ENCODE measurements at regions not wholly inside any gene's neighbourhood (a gene's known extent, or its start where the extent isn't known, plus 50 kb on each side); places are given as distances from the start of the nearest gene placed in this dataset.

DNA sequence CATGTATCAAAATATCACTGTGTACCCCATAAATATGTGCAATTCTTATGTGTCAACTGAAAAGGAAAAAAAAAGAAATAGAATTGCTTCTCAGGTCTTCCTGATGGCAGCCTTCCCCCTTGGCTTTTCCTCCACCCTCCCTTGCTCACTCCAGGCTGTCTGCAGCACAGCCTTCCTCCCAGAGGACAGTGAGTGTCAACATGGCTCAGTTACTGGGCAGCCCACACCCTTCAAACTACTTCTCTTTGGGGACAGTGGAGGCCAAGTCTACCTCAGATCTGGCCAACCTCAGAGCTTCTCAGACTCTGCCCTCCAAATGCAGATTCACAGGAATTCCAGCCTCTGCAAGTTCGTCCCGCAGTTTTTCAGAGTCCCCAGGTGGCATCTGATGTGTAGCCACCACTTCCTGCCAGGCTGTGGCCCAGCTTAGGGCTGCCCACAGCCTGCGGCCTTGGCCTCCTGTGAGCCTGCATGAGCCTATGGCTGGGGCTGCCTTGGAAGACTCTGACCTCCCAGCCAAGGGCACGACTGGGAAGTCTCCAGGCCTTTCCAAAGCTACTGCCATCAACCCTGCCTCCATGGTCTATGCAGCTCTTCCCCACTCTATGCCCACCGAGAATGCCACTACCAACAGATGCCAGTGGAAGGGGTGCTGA is 148.0 kb upstream of the PWP1 start:
- H3K4me3 ChIP-seq (ENCODE audit: control insufficient read depth, low read depth, low read length), result no peak overlapping the region
- TF ChIP-seq, protein P1, sequence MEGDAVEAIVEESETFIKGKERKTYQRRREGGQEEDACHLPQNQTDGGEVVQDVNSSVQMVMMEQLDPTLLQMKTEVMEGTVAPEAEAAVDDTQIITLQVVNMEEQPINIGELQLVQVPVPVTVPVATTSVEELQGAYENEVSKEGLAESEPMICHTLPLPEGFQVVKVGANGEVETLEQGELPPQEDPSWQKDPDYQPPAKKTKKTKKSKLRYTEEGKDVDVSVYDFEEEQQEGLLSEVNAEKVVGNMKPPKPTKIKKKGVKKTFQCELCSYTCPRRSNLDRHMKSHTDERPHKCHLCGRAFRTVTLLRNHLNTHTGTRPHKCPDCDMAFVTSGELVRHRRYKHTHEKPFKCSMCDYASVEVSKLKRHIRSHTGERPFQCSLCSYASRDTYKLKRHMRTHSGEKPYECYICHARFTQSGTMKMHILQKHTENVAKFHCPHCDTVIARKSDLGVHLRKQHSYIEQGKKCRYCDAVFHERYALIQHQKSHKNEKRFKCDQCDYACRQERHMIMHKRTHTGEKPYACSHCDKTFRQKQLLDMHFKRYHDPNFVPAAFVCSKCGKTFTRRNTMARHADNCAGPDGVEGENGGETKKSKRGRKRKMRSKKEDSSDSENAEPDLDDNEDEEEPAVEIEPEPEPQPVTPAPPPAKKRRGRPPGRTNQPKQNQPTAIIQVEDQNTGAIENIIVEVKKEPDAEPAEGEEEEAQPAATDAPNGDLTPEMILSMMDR (IDR thresholded peaks at IDR 0.05; ENCODE audit: control insufficient read depth, insufficient read depth, low read depth, low read length, missing control alignments), result no peak
- DNase-seq (ENCODE audit: low read depth), result no peak

DNA sequence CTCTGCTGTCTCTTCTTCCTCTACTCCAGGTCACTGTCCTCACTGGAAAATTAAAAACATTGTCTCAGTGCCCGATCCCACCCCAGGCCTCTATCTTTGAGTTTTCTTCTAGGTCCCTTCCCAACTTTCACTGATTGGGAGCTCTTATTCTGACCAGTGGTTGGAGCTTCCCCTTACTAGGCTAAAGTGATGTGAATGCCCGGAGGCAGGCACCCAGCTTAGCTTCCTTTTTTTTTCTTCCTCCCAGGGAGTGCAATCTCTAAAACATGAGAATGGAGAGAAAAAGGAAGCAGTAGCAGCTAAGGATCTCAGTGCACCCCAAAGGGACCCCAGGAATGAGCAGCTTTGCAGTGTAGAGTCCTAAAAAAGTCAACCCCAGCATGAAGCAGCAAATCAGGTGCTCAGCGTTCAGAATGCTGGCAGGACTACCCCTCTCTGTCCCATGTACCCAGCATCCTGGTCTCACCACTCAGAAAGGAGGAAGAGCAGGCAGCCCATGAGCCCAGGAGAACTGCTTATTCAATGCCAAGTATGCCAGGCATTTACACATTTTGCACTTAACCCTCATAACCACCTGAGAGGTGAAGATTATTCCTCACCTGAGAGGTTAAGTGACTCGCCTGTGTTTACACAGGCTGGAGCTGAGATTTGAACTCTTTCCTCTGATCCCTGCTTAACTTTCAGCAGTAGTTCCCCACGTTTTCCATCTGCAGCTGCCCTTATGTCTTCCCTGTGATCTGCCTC is 146.2 kb upstream of the PWP1 start:
- DNase-seq (ENCODE audit: low read depth), result no peak
- no peak overlapping the region for H3K4me3 ChIP-seq (ENCODE audit: control insufficient read depth, low read depth, low read length)
- TF ChIP-seq, protein P1 (IDR thresholded peaks at IDR 0.05; ENCODE audit: control insufficient read depth, insufficient read depth, low read depth, low read length, missing control alignments), result no peak

DNA sequence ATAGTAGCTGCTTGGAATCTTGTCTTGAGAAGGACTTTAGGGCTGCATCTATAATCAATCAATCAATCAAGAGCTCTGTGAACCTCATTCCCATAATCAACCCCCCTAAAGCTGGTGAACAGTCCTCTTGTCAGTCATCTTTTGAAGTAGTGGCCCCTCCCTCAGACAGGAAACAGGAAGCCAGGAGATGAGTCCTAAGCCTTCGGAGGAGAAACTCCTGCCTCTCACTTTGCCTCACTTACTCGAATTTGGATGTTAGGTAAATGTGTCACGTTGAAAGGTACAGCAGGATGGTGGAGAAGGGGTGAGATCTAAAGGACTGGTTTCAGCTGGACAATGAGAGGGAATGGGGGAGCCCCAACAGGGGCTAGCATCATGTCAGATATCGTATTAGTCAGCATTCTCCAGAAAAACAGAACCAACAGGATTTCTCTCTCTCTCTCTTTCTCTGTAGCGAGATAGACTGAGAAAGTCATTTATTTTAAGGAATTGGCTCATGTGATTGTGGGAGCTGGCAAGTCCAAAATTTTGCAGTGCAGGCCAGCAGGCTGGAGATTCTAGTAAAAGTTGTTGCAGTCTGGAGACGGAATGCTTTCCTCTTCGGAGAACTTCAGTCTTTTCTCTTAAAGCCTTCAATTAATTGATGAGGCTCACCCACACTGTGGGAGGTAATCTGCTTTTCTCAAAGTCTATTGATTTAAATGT is 144.4 kb upstream of the PWP1 start:
- DNase-seq (ENCODE audit: low read depth), result no peak
- TF ChIP-seq, protein P1 (IDR thresholded peaks at IDR 0.05; ENCODE audit: control insufficient read depth, insufficient read depth, low read depth, low read length, missing control alignments), result no peak
- H3K4me3 ChIP-seq (ENCODE audit: control insufficient read depth, low read depth, low read length), result no peak overlapping the region

DNA sequence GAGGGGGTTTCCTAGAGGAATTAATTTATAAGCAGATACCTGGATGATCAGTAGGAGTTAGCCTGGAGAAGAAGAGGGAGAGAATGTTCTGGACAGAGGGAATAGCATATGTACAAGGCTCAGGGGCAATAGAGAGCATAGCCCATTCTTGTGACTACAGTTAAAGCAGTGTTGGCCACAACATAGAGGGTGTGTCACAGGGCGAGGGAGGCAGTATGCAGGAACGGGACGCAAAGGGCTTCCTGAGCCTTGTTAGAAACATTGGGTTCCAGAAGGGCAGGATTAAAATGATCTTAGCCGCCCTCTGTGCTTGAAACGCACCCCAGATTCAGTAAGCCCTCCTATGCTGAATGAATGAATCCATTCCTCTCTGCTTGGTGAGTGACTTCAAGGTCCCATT is 142.2 kb upstream of the PWP1 start:
- TF ChIP-seq, protein P1 (IDR thresholded peaks at IDR 0.05; ENCODE audit: control insufficient read depth, insufficient read depth, low read depth, low read length, missing control alignments), result no peak
- DNase-seq (ENCODE audit: low read depth), result no peak
- no peak overlapping the region for H3K4me3 ChIP-seq (ENCODE audit: control insufficient read depth, low read depth, low read length)

DNA sequence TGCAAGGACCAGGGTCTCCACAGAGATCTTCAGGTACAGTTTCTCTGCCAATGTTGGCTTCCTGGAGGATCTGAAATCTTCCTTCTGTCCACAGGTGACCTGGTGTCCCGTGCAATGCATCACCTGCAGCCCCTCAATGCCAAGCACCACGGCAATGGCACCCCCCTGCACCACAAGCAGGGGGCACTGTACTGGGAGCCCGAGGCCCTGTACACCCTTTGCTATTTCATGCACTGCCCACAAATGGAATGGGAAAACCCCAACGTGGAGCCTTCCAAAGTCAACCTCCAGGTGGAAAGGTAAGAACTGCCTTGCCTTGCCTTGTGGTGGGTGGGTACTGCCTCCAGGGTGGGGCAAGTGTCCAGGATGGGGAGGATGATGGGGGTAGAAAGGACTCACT is 141.8 kb upstream of the PWP1 start:
- TF ChIP-seq, protein P1 (IDR thresholded peaks at IDR 0.05; ENCODE audit: control insufficient read depth, insufficient read depth, low read depth, low read length, missing control alignments), result no peak
- no peak for DNase-seq (ENCODE audit: low read depth)
- H3K4me3 ChIP-seq (ENCODE audit: control insufficient read depth, low read depth, low read length), result no peak overlapping the region

DNA sequence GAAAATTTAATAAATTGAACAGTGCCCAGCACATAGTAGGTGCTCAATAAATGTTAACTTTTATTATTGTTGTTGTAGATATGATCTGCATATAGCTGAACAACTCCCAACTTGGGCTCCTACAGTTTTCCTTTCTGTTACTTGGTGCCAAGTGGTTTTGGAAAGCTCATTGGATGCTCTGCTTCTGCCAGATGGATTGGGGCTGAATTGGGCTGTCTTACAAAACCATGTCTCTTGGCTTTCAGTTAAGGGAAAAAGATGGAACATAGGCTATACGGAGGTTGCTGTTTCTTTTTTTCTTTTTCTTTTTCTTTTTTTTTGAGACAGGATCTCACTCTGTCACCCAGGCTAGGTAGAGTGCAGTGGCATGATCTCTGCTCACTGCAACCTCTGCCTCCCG is 140.7 kb upstream of the PWP1 start:
- no peak for DNase-seq (ENCODE audit: low read depth)
- TF ChIP-seq, protein P1 (IDR thresholded peaks at IDR 0.05; ENCODE audit: control insufficient read depth, insufficient read depth, low read depth, low read length, missing control alignments), result no peak
- H3K4me3 ChIP-seq (ENCODE audit: control insufficient read depth, low read depth, low read length), result no peak overlapping the region

Data from AG09309 (cell line).